GM12878 (cell line): ENCODE measurements at regions not wholly inside any gene's neighbourhood (a gene's known extent, or its start where the extent isn't known, plus 50 kb on each side); places are given as distances from the start of the nearest gene placed in this dataset.

Source experiments
- ATAC-seq: fragments of 200-7000 bp; cut with Tn5 transposase; 3 replicates; pipeline ENCODE4 v1.9.1; 2020; ENCODE audit warnings: mild to moderate bottlenecking, moderate library complexity
- BruUV-seq: library from RNA; stranded (reverse); fragments of 400-500 nt; replicated peaks from 2 replicates; lab custom pipeline; 2021; lab: Mats Ljungman, UMichigan
- CTCF ChIA-PET: fragments of 300-600 bp; sonication (Branson Sonifier 250); formaldehyde crosslinking; extraction: SDS; loops from one replicate; lab custom pipeline; 2021; ENCODE audit warnings: inconsistent platforms; lab: Yijun Ruan, JAX
- POLR2A ChIA-PET: fragments of 350-600 bp; formaldehyde crosslinking; extraction: SDS; loops from one replicate; lab custom pipeline; 2021; ENCODE audit warnings: inconsistent platforms; lab: Charles Lee
- RAD21 ChIA-PET: fragments of 300-600 bp; sonication (Branson Sonifier 250); formaldehyde crosslinking; loops from one replicate; lab custom pipeline; 2023; ENCODE audit warnings: antibody characterized with exemption; ENCODE audit not compliant: unreplicated experiment; lab: Charles Lee
- SMC1A ChIA-PET: fragments of 300-600 bp; sonication (Branson Sonifier 250); formaldehyde crosslinking; loops from one replicate; lab custom pipeline; 2023; ENCODE audit not compliant: unreplicated experiment, uncharacterized antibody; lab: Charles Lee
- DNase-seq: peaks from one replicate; pipeline ENCODE4 v3.0.0-alpha.2; 2011; ENCODE audit warnings: low read depth, low spot score
- FAIRE-seq: peaks from 3 replicates; lab custom pipeline; 2011; peaks lifted over from hg19 to GRCh38; lab: Jason Lieb, UNC
- H2AFZ ChIP-seq: 2 replicates; pipeline ENCODE4 v1.6.0; 2011; ENCODE audit warnings: low read depth, low read length, control low read depth; ENCODE audit not compliant: control insufficient read depth
- H3K27ac ChIP-seq: 2 replicates; pipeline ENCODE4 v1.5.1; 2011; ENCODE audit warnings: control low read depth; ENCODE audit not compliant: control insufficient read depth, insufficient read depth
- H3K27me3 ChIP-seq, 2 experiments: replicated peaks in 1 of 2; 2 replicates each; pipeline versions ENCODE4 v1.6.0 to v1.6.1; 2011; ENCODE audit warnings: low read length in 1 of 2; ENCODE audit not compliant: control insufficient read depth in 2 of 2, insufficient read depth in 2 of 2
- H3K36me3 ChIP-seq, 2 experiments: 2 replicates each; pipeline ENCODE4 v1.5.1; 2011; ENCODE audit warnings: low read length in 1 of 2; ENCODE audit not compliant: control insufficient read depth in 2 of 2, insufficient read depth in 2 of 2
- H3K4me1 ChIP-seq: 2 replicates; pipeline ENCODE4 v1.6.1; 2011; ENCODE audit warnings: mild to moderate bottlenecking, low read length, moderate library complexity, mixed read lengths; ENCODE audit not compliant: control insufficient read depth, insufficient read depth
- H3K4me2 ChIP-seq: 2 replicates; pipeline ENCODE4 v1.6.0; 2011; ENCODE audit warnings: control low read depth; ENCODE audit not compliant: control insufficient read depth, insufficient read depth
- H3K4me3 ChIP-seq: fragments of 200-600 bp; sonication (generic); 2 replicates; pipeline ENCODE4 v1.5.1; 2016
- H3K79me2 ChIP-seq: 2 replicates; pipeline ENCODE4 v1.6.0; 2011; ENCODE audit warnings: low read length; ENCODE audit not compliant: control insufficient read depth, insufficient read depth
- H3K9ac ChIP-seq: 2 replicates; pipeline ENCODE4 v1.8.0; 2011; ENCODE audit warnings: low read length, control low read depth, mixed read lengths; ENCODE audit not compliant: control insufficient read depth, insufficient read depth
- H3K9me3 ChIP-seq: replicated peaks from 3 replicates; pipeline ENCODE4 v1.5.1; 2011; ENCODE audit warnings: mild to moderate bottlenecking, low read length; ENCODE audit not compliant: control insufficient read depth, insufficient read depth
- H4K20me1 ChIP-seq: 2 replicates; pipeline ENCODE4 v1.6.0; 2011; ENCODE audit not compliant: control insufficient read depth, insufficient read depth
- EP300 ChIP-seq, 2 experiments: fragments of 150-350 bp in 1 of 2; IDR thresholded peaks; 2 replicates each; pipeline ENCODE4 v1.6.1; 2011 to 2012; ENCODE audit warnings: low read depth in 2 of 2, low read length in 2 of 2, borderline replicate concordance in 1 of 2, improper control_type of control experiment in 1 of 2, inconsistent platforms in 1 of 2; ENCODE audit not compliant: control insufficient read depth in 1 of 2
- IKZF2 ChIP-seq, 2 experiments: fragments of 450-650 bp; IDR thresholded peaks; 2 replicates each; pipeline ENCODE4 v1.6.1; 2017; ENCODE audit warnings: mild to moderate bottlenecking in 2 of 2, moderate library complexity in 2 of 2
- KLF5 ChIP-seq: fragments of 450-650 bp; IDR thresholded peaks from 2 replicates; pipeline ENCODE4 v1.6.1; 2014; ENCODE audit warnings: mild to moderate bottlenecking; ENCODE audit not compliant: partially characterized antibody
- RB1 ChIP-seq: fragments of 450-650 bp; formaldehyde crosslinking; IDR thresholded peaks from 2 replicates; pipeline ENCODE4 v1.6.1; 2017; ENCODE audit warnings: mild to moderate bottlenecking, borderline replicate concordance
- TARDBP ChIP-seq: IDR thresholded peaks from 2 replicates; pipeline ENCODE4 v1.6.1; 2016; ENCODE audit warnings: borderline replicate concordance
- ZNF687 ChIP-seq: fragments of 450-650 bp; IDR thresholded peaks from 2 replicates; pipeline ENCODE4 v1.6.1; 2017; ENCODE audit warnings: mild to moderate bottlenecking, moderate library complexity
- WGBS: methylation state at CpG from one replicate; pipeline ENCODE4 v1.1.6; 2016; ENCODE audit warnings: low lambda C conversion rate; ENCODE audit not compliant: insufficient replicate concordance, insufficient coverage; ENCODE audit errors: missing lambda C conversion rate; 5-methylcytosine and 5-hydroxymethylcytosine counted together
- in situ Hi-C: fragments of 300-500 bp; cut with MboI; formaldehyde crosslinking; loops from 9 replicates; pipeline ENCODE4 v1.14.3; 2018; ENCODE audit warnings: mixed read lengths
- intact Hi-C: fragments of 100-400 bp; cut with micrococcal nuclease; formaldehyde crosslinking; loops from one replicate; pipeline ENCODE4 v1.14.2; 2022; ENCODE audit not compliant: unreplicated experiment

- no peaks in the 10 kb centered on the region for H4K20me1 ChIP-seq
- TF ChIP-seq RB1 (no peak), IKZF2 (IDR thresholded peaks at IDR 0.05) (no peak), EP300 (IDR thresholded peaks at IDR 0.05; ENCODE audit: borderline replicate concordance in 1 of 2, control insufficient read depth in 1 of 2, low read depth in 2 of 2, low read length in 2 of 2) (no peak), KLF5 (no peak), ZNF687 (no peak), TARDBP (no peak)
- TF ChIP-seq, all 136 proteins: peak for 0
- BruUV-seq = no TSS peak
- ATAC-seq (no peak), FAIRE-seq (no peak), DNase-seq (no peak)
- no peaks in the 10 kb centered on the region for H3K9me3 ChIP-seq
- intact Hi-C loops (loop anchor here (5.0 kb wide), 1 partner anchor 1333 kb away; the partner anchor contains the start of gene CCDC85A), in situ Hi-C loops (loop anchor here (25.0 kb wide), 1 partner anchor 1803 kb away; no protein-coding TSS in a partner anchor)
- H3K27me3 ChIP-seq = no peaks in the 10 kb centered on the region
- SMC1A ChIA-PET = interaction anchor here (0.7 to 1.5 kb wide), 3 partner anchors 18 to 138 kb away, joined by 3 to 6 read pairs (median 3); no protein-coding TSS in a partner anchor
- RAD21 ChIA-PET = interaction anchor here (1.6 kb wide), 1 partner anchor 1332 kb away, joined by 7 read pairs; the partner anchor contains the start of gene CCDC85A
- WGBS = 17% methylated on average over 3 of the region's 3 CpGs
- H3K36me3 ChIP-seq = no peaks in the 10 kb centered on the region
- no peak overlapping the region for H3K27ac ChIP-seq
- no peaks in the 10 kb centered on the region for H3K4me1 ChIP-seq
- CTCF ChIA-PET = interaction anchor here (0.5 to 2.0 kb wide), 9 partner anchors 14 to 1527 kb away, joined by 3 to 7 read pairs (median 4); partner anchors contain the start of gene CCDC85A
- H3K4me2 ChIP-seq = no peak overlapping the region
- H3K9ac ChIP-seq = no peak overlapping the region
- H3K4me3 ChIP-seq = no peak overlapping the region
- no peak overlapping the region for H2AFZ ChIP-seq
- POLR2A ChIA-PET = no interaction called here
- H3K79me2 ChIP-seq = no peaks in the 10 kb centered on the region
These were observed 531.2 kb upstream of the VRK2 start for GRCh38 chr2:57515366-57515765.
